Trophoblast cell (in vitro differentiated cells and primary cell): ENCODE measurements at regions not wholly inside any gene's neighbourhood (a gene's known extent, or its start where the extent isn't known, plus 50 kb on each side); places are given as distances from the start of the nearest gene placed in this dataset.

ENCODE experiments used
- DNase-seq, 2 donors: peaks; one replicate each; pipeline ENCODE4 v3.0.0-alpha.2; 2016
- H2AFZ ChIP-seq: 2 replicates; pipeline ENCODE4 v1.6.1; 2013; ENCODE audit warnings: low read length, moderate library complexity, mild to moderate bottlenecking; ENCODE audit not compliant: insufficient read depth, poor library complexity
- H2AK5ac ChIP-seq: 2 replicates; pipeline ENCODE4 v1.6.1; 2013; ENCODE audit warnings: mild to moderate bottlenecking, low read length
- H2BK120ac ChIP-seq: 2 replicates; pipeline ENCODE4 v1.6.1; 2013; ENCODE audit warnings: low read length, mild to moderate bottlenecking, moderate library complexity; ENCODE audit not compliant: insufficient read depth, poor library complexity
- H2BK12ac ChIP-seq: 2 replicates; pipeline ENCODE4 v1.6.1; 2013; ENCODE audit warnings: mild to moderate bottlenecking, low read length, moderate library complexity
- H2BK5ac ChIP-seq: 2 replicates; pipeline ENCODE4 v1.6.1; 2013; ENCODE audit warnings: low read length, low read depth, moderate library complexity, mild to moderate bottlenecking; ENCODE audit not compliant: poor library complexity
- H3K14ac ChIP-seq: 2 replicates; pipeline ENCODE4 v1.6.1; 2013; ENCODE audit warnings: mild to moderate bottlenecking, low read length
- H3K18ac ChIP-seq: 2 replicates; pipeline ENCODE4 v1.6.1; 2013; ENCODE audit warnings: mild to moderate bottlenecking, low read length
- H3K23ac ChIP-seq: 2 replicates; pipeline ENCODE4 v1.6.1; 2013; ENCODE audit warnings: low read length
- H3K27ac ChIP-seq: 2 replicates; pipeline ENCODE4 v1.5.1; 2013; ENCODE audit warnings: low read depth, mild to moderate bottlenecking, inconsistent platforms, low read length, moderate library complexity
- H3K27me3 ChIP-seq: 2 replicates; pipeline ENCODE4 v1.6.1; 2013; ENCODE audit warnings: inconsistent platforms, mild to moderate bottlenecking, low read length, moderate library complexity; ENCODE audit not compliant: insufficient read depth
- H3K36me3 ChIP-seq, 2 experiments: 1 replicate in 1 of 2; 2 replicates in 1 of 2; pipeline ENCODE4 v1.6.1; 2013; ENCODE audit warnings: low read length in 2 of 2, mild to moderate bottlenecking in 2 of 2, moderate library complexity in 1 of 2; ENCODE audit not compliant: insufficient read depth in 2 of 2, control insufficient read depth in 1 of 2
- H3K4ac ChIP-seq: 2 replicates; pipeline ENCODE4 v1.6.1; 2013; ENCODE audit warnings: low read depth, mild to moderate bottlenecking, low read length, moderate library complexity
- H3K4me1 ChIP-seq, 2 experiments: 1 replicate in 1 of 2; 2 replicates in 1 of 2; pipeline ENCODE4 v1.6.1; 2013; ENCODE audit warnings: low read length in 2 of 2, mild to moderate bottlenecking in 2 of 2, moderate library complexity in 1 of 2; ENCODE audit not compliant: insufficient read depth in 2 of 2, control insufficient read depth in 1 of 2
- H3K4me2 ChIP-seq: 2 replicates; pipeline ENCODE4 v1.6.1; 2013; ENCODE audit warnings: inconsistent platforms, mild to moderate bottlenecking, low read length, moderate library complexity
- H3K4me3 ChIP-seq: 2 replicates; pipeline ENCODE4 v1.5.1; 2013; ENCODE audit warnings: mild to moderate bottlenecking, low read depth, low read length, inconsistent platforms
- H3K79me1 ChIP-seq: one replicate; pipeline ENCODE4 v1.6.1; 2013; ENCODE audit warnings: low read length
- H3K79me2 ChIP-seq: 2 replicates; pipeline ENCODE4 v1.6.1; 2013; ENCODE audit warnings: low read length, mild to moderate bottlenecking; ENCODE audit not compliant: control insufficient read depth, insufficient read depth, poor library complexity
- H3K9ac ChIP-seq: 2 replicates; pipeline ENCODE4 v1.6.1; 2013; ENCODE audit warnings: mild to moderate bottlenecking, low read length
- H3K9me3 ChIP-seq: 2 replicates; pipeline ENCODE4 v1.6.1; 2013; ENCODE audit warnings: low read depth, mild to moderate bottlenecking, control low read depth, inconsistent platforms, low read length; ENCODE audit not compliant: insufficient read depth
- H4K12ac ChIP-seq: 2 replicates; pipeline ENCODE4 v1.6.1; 2013; ENCODE audit warnings: low read depth, mild to moderate bottlenecking, low read length, moderate library complexity
- H4K8ac ChIP-seq: 2 replicates; pipeline ENCODE4 v1.6.1; 2013; ENCODE audit warnings: low read depth, mild to moderate bottlenecking, low read length, moderate library complexity
- H4K91ac ChIP-seq: one replicate; pipeline ENCODE4 v1.6.1; 2013; ENCODE audit warnings: low read depth, mild to moderate bottlenecking, low read length, moderate library complexity
- whole genome bisulfite sequencing: extraction: QIAGEN DNeasy Blood & Tissue Kit; methylation state at CpG from one replicate; pipeline ENCODE4 v1.1.7; 2013; ENCODE audit warnings: missing lambda C conversion rate; ENCODE audit not compliant: insufficient read length, insufficient coverage; ENCODE audit errors: extremely low coverage; 5-methylcytosine and 5-hydroxymethylcytosine counted together

DNA sequence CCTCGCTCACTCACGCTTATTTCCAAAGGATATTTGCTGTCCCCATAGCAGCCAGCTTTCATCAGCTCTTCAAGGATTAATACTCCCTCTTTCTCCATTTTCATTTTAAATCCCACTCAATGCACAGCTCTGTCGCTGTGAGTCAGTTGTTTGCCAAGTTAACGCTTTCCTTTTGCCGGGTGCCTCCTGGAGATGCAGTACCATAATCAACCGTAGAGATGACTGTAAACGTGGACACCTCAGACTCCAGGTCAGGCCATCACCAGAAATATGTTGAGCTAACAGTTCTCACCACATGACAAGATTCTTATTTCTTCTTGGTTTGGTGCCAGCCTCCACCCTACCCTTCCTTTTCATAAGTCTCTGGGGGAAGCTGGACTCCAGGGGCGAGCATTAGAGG, 66.6 kb upstream of the TAB2 start:
- H3K27me3 ChIP-seq, result no peaks in the 10 kb centered on the region
- H2AFZ ChIP-seq, result no peak overlapping the region
- H2BK5ac ChIP-seq, result no peak overlapping the region
- H3K79me2 ChIP-seq, result no peaks in the 10 kb centered on the region
- no peak overlapping the region for H3K27ac ChIP-seq
- no peak for DNase-seq
- no peak overlapping the region for H4K91ac ChIP-seq
- H3K4me2 ChIP-seq, result no peak overlapping the region
- no peaks in the 10 kb centered on the region for H3K36me3 ChIP-seq
- H2BK12ac ChIP-seq, result no peak overlapping the region
- H3K18ac ChIP-seq, result no peak overlapping the region
- peaks cover 2% of the 10 kb centered on the region for H3K9me3 ChIP-seq
- H3K4ac ChIP-seq, result no peak overlapping the region
- no peak overlapping the region for H3K23ac ChIP-seq
- no peak overlapping the region for H2AK5ac ChIP-seq
- no peak overlapping the region for H3K14ac ChIP-seq
- H3K4me3 ChIP-seq, result no peak overlapping the region
- H4K8ac ChIP-seq, result no peak overlapping the region
- H3K4me1 ChIP-seq, result peaks cover 3 to 6% of the 10 kb centered on the region in 2 experiments
- no peak overlapping the region for H3K9ac ChIP-seq
- WGBS, result no CpG with 5 or more reads among the region's 8 CpGs
- no peak overlapping the region for H2BK120ac ChIP-seq
- H3K79me1 ChIP-seq, result no peaks in the 10 kb centered on the region
- no peak overlapping the region for H4K12ac ChIP-seq

DNA sequence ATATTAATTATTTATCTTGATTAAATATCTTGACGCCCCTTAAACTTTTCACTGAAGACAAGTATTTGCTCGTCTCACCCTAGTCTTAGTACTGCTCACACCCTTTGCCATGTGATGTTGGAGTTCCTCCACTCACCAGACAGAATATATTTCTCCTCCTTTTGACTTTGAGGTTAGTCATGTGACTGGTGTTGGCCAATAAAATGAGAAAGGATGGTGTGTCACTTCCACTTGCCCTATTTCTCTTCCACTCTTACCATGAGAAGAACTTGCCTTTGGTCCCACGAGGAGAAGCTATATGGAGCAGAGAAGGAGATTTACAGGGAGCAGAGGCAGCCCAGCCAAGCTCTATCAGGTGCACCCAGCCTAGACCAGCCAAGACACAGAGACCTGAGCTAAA, 64.9 kb upstream of the TAB2 start:
- Histone ChIP-seq H3K79me1 (no peaks in the 10 kb centered on the region), H3K18ac (no peak overlapping the region), H2AFZ (no peak overlapping the region), H3K9me3 (no peaks in the 10 kb centered on the region), H2BK12ac (no peak overlapping the region), H4K91ac (no peak overlapping the region), H3K9ac (no peak overlapping the region), H3K4me3 (no peak overlapping the region), H2BK5ac (no peak overlapping the region), H4K12ac (no peak overlapping the region), H3K23ac (no peak overlapping the region), H3K27ac (no peak overlapping the region), H3K36me3 (no peaks in the 10 kb centered on the region), H3K14ac (no peak overlapping the region), H3K4ac (no peak overlapping the region), H2BK120ac (no peak overlapping the region), H2AK5ac (no peak overlapping the region), H3K4me1 (peaks cover 3% of the 10 kb centered on the region in 2 experiments), H3K4me2 (no peak overlapping the region), H3K79me2 (no peaks in the 10 kb centered on the region), H3K27me3 (no peaks in the 10 kb centered on the region), H4K8ac (no peak overlapping the region)
- no peak for DNase-seq
- WGBS, result no CpG with 5 or more reads among the region's 3 CpGs

DNA sequence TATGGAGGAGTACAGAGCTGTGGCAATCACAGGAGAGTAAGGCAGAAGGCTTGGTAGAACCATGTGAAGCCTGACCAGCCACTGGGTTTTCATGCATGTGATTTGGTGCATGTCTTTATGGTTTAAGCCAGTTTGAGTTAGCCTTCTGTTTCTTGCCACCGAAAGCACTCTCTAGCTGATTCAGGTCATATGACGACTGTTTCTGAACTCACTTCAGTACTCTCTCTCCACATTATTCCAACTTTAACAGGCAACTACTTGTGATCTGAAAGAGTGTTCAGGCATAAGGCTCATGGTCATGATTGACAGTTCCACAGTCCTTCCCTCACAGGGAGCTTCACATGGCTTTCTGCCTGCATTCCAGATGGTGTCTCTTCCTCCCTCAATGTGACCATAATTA, 63.3 kb upstream of the TAB2 start:
- Histone ChIP-seq H3K23ac (no peak overlapping the region), H2BK5ac (no peak overlapping the region), H2AFZ (no peak overlapping the region), H4K12ac (no peak overlapping the region), H3K27ac (no peak overlapping the region), H3K79me1 (no peaks in the 10 kb centered on the region), H2BK120ac (no peak overlapping the region), H3K9me3 (no peaks in the 10 kb centered on the region), H3K27me3 (no peaks in the 10 kb centered on the region), H3K14ac (no peak overlapping the region), H3K4me1 (no peaks in the 10 kb centered on the region), H4K91ac (no peak overlapping the region), H4K8ac (no peak overlapping the region), H3K4me3 (no peak overlapping the region), H3K4ac (no peak overlapping the region), H3K79me2 (no peaks in the 10 kb centered on the region), H2BK12ac (no peak overlapping the region), H3K36me3 (no peaks in the 10 kb centered on the region), H3K4me2 (no peak overlapping the region), H3K18ac (no peak overlapping the region), H3K9ac (no peak overlapping the region), H2AK5ac (no peak overlapping the region)
- no CpG with 5 or more reads among the region's 2 CpGs for WGBS
- no peak for DNase-seq

DNA sequence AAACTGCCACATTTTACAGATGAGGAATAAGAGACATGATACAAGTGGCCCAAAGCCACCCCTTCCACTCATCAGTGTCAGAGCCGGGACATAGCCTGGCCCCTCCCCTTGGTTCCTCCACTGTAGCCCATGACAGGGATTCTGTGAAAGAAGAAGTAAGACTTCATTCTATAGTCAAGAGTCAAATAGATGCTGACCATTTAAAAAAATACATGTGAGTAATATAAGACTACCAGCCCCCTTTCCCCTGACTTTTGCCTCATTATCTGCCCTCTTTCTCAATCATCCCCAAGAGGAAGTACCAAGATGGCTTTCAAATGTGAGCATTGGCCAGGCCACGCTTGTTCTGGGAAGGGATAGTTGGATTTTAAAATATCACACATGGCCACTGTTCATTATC, 57.8 kb upstream of the TAB2 start:
- Histone ChIP-seq H3K4me1 (no peaks in the 10 kb centered on the region), H3K36me3 (no peaks in the 10 kb centered on the region), H4K8ac (no peak overlapping the region), H2BK120ac (no peak overlapping the region), H3K9me3 (no peaks in the 10 kb centered on the region), H3K27ac (no peak overlapping the region), H3K79me2 (no peaks in the 10 kb centered on the region), H3K4ac (no peak overlapping the region), H4K91ac (no peak overlapping the region), H2BK12ac (no peak overlapping the region), H3K27me3 (no peaks in the 10 kb centered on the region), H3K14ac (no peak overlapping the region), H3K4me3 (no peak overlapping the region), H3K23ac (no peak overlapping the region), H3K79me1 (no peaks in the 10 kb centered on the region), H3K18ac (no peak overlapping the region), H4K12ac (no peak overlapping the region), H2BK5ac (no peak overlapping the region), H2AK5ac (no peak overlapping the region), H2AFZ (no peak overlapping the region), H3K4me2 (no peak overlapping the region), H3K9ac (no peak overlapping the region)
- peak; percentile 9 to 30 for DNase-seq
- no CpG with 5 or more reads among the region's 2 CpGs for WGBS
